Lung (tissue), 11 donors: ENCODE measurements at regions not wholly inside any gene's neighbourhood (a gene's known extent, or its start where the extent isn't known, plus 50 kb on each side); places are given as distances from the start of the nearest gene placed in this dataset.
"Not testable (repeated sequence)": the region's sequence is repeated elsewhere in the genome, so short reads cannot be mapped to it uniquely, and the experiment has no call there.

Experiments used
- ATAC-seq: fragments of 200-7000 bp; cut with Tn5 transposase; one replicate; pipeline ENCODE4 v1.9.1; 2020; ENCODE audit warnings: moderate number of reproducible peaks; ENCODE audit not compliant: insufficient read depth, low FRiP score
- DNase-seq, 3 donors: peaks; one replicate each; pipeline ENCODE4 v3.0.0-alpha.2; 2013 to 2017
- H3K27ac ChIP-seq, 2 donors: one replicate each; pipeline ENCODE4 v1.5.1; 2013; ENCODE audit warnings: mild to moderate bottlenecking in 2 of 2, moderate library complexity in 2 of 2, control low read depth in 1 of 2, inconsistent platforms in 1 of 2, low read depth in 1 of 2, low read length in 1 of 2
- H3K27me3 ChIP-seq, 3 donors: one replicate each; pipeline ENCODE4 v1.5.1; 2013; ENCODE audit warnings: low read length in 2 of 3; ENCODE audit not compliant: control insufficient read depth in 3 of 3, insufficient read depth in 3 of 3
- H3K36me3 ChIP-seq, 4 donors: one replicate each; pipeline ENCODE4 v1.5.1; 2013; ENCODE audit warnings: low read length in 4 of 4, mild to moderate bottlenecking in 1 of 4, moderate library complexity in 1 of 4; ENCODE audit not compliant: control insufficient read depth in 4 of 4, insufficient read depth in 4 of 4
- H3K4me1 ChIP-seq, 5 donors: one replicate each; pipeline ENCODE4 v1.5.1; 2013; ENCODE audit warnings: low read length in 5 of 5, mild to moderate bottlenecking in 2 of 5, moderate library complexity in 1 of 5; ENCODE audit not compliant: control insufficient read depth in 5 of 5, insufficient read depth in 5 of 5
- H3K4me3 ChIP-seq: one replicate; pipeline ENCODE4 v1.5.1; 2013; ENCODE audit warnings: mild to moderate bottlenecking, control low read depth, moderate library complexity
- H3K9ac ChIP-seq, 2 donors: one replicate each; pipeline ENCODE4 v1.5.1; 2013; ENCODE audit warnings: low read length in 2 of 2, control low read depth in 1 of 2; ENCODE audit not compliant: insufficient read depth in 1 of 2
- H3K9me3 ChIP-seq, 4 donors: one replicate each; pipeline ENCODE4 v1.5.1; 2013; ENCODE audit warnings: low read length in 3 of 4, mild to moderate bottlenecking in 1 of 4, moderate library complexity in 1 of 4; ENCODE audit not compliant: control insufficient read depth in 4 of 4, insufficient read depth in 3 of 4
- CTCF ChIP-seq: IDR thresholded peaks from 2 replicates; pipeline ENCODE4 v1.5.1; 2012; ENCODE audit warnings: mild to moderate bottlenecking; ENCODE audit errors: control extremely low read depth, extremely low read depth
- WGBS, 2 donors: extraction: QIAGEN DNeasy Blood & Tissue Kit; methylation state at CpG; one replicate each; pipeline ENCODE4 v1.1.7; 2013; 5-methylcytosine and 5-hydroxymethylcytosine counted together
- donor health status: control.
- donor health status: control.
- donor health status: Bipolar disorder and iron deficiency.
- donor health status: healthy.
- donor health status: DM: yes; HTN: yes; CAD: no.

DNA sequence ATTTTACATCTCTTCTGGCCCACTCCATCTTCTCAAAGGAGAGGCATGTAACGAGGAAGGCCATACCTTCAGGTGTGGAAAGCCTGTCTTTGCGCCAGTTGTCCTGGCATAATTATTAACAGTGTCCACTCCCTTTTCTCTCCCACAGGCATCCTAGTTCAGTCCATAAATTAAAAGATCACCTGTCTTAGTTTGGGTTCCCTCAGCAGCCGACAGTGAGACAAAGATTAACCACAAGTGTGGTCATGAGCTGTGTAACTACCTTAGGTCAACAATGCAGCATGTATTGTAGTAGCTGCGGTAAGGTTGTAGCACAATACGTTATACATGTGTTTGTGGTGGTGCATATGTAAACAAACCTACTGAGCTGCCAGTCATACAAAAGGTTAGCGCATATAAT is 103.3 kb upstream of the GALNT15 start:
- Histone ChIP-seq H3K9ac (no peak overlapping the region), H3K4me1 (peaks cover 0 to 9% (median 0%) of the 10 kb centered on the region in 5 donors), H3K4me3 (no peak overlapping the region), H3K27me3 (no peaks in the 10 kb centered on the region), H3K27ac (no peak overlapping the region), H3K36me3 (no peaks in the 10 kb centered on the region), H3K9me3 (no peaks in the 10 kb centered on the region)
- ATAC-seq (no peak), DNase-seq (no peak)
- WGBS, 2 donors: 82 to 86% methylated on average over 6 of the region's 6 CpGs
- no peak for TF ChIP-seq CTCF

DNA sequence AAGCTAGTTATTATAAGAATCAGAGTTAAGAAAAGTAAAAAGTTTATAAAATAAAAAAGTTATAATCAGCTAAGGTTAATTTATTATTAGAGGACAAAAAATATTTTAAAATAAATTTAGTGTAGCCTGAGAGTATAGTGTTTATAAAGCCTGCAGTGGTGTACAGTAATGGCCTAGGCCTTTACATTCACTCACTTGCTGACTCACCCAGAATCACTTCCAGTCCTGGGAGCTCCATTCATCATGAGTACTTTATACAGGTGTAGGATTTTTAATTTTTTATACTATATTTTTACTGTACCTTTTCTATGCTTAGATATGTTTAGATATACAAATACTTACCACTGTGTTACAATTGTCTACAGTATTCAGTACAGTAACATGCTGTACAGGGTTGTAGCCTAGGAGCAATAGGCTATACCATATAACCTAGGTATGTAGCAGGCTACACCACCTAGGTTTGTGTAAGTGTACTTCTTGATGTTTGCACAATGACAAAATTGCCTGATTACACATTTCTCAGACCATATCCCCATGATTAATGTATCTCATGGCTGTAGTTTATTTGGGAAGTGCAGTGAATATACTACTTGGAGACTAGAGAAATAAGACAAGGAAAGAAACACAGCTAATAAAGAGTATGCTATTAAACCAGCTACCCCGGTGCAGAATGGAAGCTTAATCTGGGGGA is 101.9 kb upstream of the GALNT15 start:
- H3K9me3 ChIP-seq: peaks cover 0 to 4% (median under 1%) of the 10 kb centered on the region in 4 donors
- no peak overlapping the region for H3K9ac ChIP-seq
- peaks cover 0 to 9% (median 0%) of the 10 kb centered on the region in 5 donors for H3K4me1 ChIP-seq
- no peak for TF ChIP-seq CTCF
- no peaks in the 10 kb centered on the region for H3K36me3 ChIP-seq
- no peak overlapping the region for H3K27ac ChIP-seq
- H3K4me3 ChIP-seq: no peak overlapping the region
- WGBS, 2 donors: 94 to 100% methylated on average over 1 of the region's 1 CpG
- DNase-seq: no peak
- H3K27me3 ChIP-seq: no peaks in the 10 kb centered on the region
- ATAC-seq: no peak

- no peak overlapping the region for H3K9ac ChIP-seq
- H3K9me3 ChIP-seq: peaks cover 0 to 4% (median under 1%) of the 10 kb centered on the region in 4 donors
- no peaks in the 10 kb centered on the region for H3K36me3 ChIP-seq
- no peaks in the 10 kb centered on the region for H3K27me3 ChIP-seq
- ATAC-seq (no peak), DNase-seq (no peak)
- H3K4me1 ChIP-seq: peaks cover 0 to 8% (median 0%) of the 10 kb centered on the region in 5 donors
- TF ChIP-seq CTCF: no peak
- no peak overlapping the region for H3K4me3 ChIP-seq
- no peak overlapping the region for H3K27ac ChIP-seq
Observed at GRCh38 chr3:16073203-16073602, 101.3 kb upstream of the GALNT15 start.

- ATAC-seq, H3K9ac ChIP-seq, H3K9me3 ChIP-seq, H3K27ac ChIP-seq, DNase-seq, H3K4me1 ChIP-seq, H3K27me3 ChIP-seq, H3K4me3 ChIP-seq, H3K36me3 ChIP-seq: not testable (repeated sequence)
Observed at GRCh38 chr3:16073990-16074671, 100.3 kb upstream of the GALNT15 start.
